ENCODE measurements at regions not wholly inside any gene's neighbourhood (a gene's known extent, or its start where the extent isn't known, plus 50 kb on each side); places are given as distances from the start of the nearest gene placed in this dataset.

DNA sequence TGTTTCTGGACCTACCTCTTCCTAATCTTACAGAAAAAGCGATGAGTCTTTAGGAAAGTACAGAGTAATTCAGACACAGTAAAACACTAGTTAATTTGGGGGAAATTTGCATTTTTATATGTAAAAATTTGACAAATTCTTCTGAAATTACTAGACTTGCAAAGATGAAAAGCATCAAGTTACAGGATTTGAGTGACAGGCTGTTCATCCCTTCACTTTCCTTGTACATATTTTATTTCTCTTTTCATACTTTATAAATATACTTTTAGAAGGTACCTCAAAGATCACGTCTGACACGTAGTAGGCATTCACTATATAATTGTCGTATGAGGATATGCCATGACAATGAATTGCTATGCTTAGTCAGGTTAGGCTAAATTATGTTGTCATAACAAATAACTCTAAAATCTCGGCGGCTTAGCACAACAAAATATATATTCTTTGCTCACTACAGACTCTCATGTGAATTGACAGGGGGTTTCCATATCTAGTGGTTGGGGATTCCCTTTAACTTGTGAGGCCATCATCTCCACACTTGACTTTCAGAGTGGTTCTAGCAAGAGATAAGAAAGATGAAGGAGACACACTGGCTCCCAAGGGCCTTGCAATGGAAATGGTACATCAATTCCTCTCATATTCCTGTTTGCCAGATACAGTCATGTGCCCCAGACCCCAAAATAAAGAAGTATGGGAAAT lies 154.1 kb upstream of the TUT7 start:
- Histone ChIP-seq H3K27ac (replicated peaks in 1 of 4) (no peak overlapping the region), H3K4me1 (peaks cover 0 to 7% (median 1%) of the 10 kb centered on the region in 4 donors)
- WGBS = 97% methylated on average over 6 of the region's 6 CpGs

DNA sequence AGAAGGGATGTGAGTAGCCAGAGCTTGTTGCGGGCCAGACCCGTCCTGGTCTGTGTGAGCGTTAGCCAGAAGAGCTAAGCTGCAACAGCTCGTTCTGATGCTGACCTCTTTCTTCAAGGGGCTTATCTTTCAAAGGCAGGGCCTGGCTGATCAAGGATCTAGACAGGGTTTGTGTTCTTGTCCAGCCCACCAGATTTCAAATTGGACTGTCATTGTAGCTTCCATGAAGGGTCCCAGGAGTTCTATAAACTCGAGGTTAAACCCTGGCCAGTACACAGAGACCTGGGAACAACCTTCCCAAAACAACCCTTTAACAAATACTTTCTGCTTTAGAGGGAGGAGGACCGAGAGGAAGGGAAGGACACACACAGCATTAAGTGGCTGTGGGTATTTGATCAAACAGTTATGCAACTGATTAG lies 153.0 kb upstream of the TUT7 start:
- WGBS = 67% methylated on average over 6 of the region's 6 CpGs

More for the DNA sequence above, 154.1 kb upstream of the TUT7 start:
- no peak for DNase-seq (ENCODE audit: extremely low spot score)
- intact Hi-C loops (cut with DNase I) = no loop called here
- no peak overlapping the region for H3K4me3 ChIP-seq
- TF ChIP-seq EP300 (IDR thresholded peaks at IDR 0.05) (no peak), POLR2AphosphoS5 (IDR thresholded peaks at IDR 0.05) (no peak), POLR2A (IDR thresholded peaks at IDR 0.05; ENCODE audit: low read depth) (no peak)
- TF ChIP-seq, protein P1, sequence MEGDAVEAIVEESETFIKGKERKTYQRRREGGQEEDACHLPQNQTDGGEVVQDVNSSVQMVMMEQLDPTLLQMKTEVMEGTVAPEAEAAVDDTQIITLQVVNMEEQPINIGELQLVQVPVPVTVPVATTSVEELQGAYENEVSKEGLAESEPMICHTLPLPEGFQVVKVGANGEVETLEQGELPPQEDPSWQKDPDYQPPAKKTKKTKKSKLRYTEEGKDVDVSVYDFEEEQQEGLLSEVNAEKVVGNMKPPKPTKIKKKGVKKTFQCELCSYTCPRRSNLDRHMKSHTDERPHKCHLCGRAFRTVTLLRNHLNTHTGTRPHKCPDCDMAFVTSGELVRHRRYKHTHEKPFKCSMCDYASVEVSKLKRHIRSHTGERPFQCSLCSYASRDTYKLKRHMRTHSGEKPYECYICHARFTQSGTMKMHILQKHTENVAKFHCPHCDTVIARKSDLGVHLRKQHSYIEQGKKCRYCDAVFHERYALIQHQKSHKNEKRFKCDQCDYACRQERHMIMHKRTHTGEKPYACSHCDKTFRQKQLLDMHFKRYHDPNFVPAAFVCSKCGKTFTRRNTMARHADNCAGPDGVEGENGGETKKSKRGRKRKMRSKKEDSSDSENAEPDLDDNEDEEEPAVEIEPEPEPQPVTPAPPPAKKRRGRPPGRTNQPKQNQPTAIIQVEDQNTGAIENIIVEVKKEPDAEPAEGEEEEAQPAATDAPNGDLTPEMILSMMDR (IDR thresholded peaks at IDR 0.05) = no peak
- H3K36me3 ChIP-seq = no peaks in the 10 kb centered on the region
- H3K27me3 ChIP-seq = no peaks in the 10 kb centered on the region
- no peaks in the 10 kb centered on the region for H3K9me3 ChIP-seq

DNA sequence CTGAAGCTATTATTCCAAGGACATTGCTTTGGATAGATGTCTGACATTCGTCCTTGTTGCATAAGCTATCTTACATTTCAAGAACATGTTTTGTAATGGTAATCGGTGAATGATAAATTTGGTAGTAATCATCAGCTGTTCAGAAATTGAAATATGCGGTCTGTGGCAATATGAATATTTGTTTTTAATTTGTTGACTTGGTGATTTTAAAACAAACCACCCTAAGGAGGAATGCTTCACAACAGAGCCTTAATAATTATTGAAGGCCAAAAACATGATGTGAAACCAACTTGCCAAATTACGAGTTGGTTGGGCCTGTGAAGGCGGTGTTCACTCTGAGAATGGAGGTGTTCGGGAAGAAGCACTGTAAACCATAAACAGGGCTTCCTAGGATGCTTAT lies 149.7 kb upstream of the TUT7 start:
- Histone ChIP-seq H3K36me3 (no peaks in the 10 kb centered on the region), H3K4me3 (no peak overlapping the region), H3K27ac (replicated peaks in 1 of 4) (no peak overlapping the region), H3K9me3 (no peaks in the 10 kb centered on the region), H3K27me3 (no peaks in the 10 kb centered on the region), H3K4me1 (peaks cover 0 to 18% (median 5%) of the 10 kb centered on the region in 4 donors)
- intact Hi-C loops (cut with DNase I) = no loop called here
- no peak for TF ChIP-seq POLR2AphosphoS5 (IDR thresholded peaks at IDR 0.05)
- no peak for TF ChIP-seq EP300 (IDR thresholded peaks at IDR 0.05)
- no peak for TF ChIP-seq POLR2A (IDR thresholded peaks at IDR 0.05; ENCODE audit: low read depth)
- TF ChIP-seq, protein P1 (IDR thresholded peaks at IDR 0.05) = no peak
- DNase-seq (ENCODE audit: extremely low spot score) = no peak
- 92% methylated on average over 6 of the region's 6 CpGs for WGBS

More for the DNA sequence above, 153.0 kb upstream of the TUT7 start:
- Histone ChIP-seq H3K4me1 (no peaks in the 10 kb centered on the region), H3K9me3 (no peaks in the 10 kb centered on the region), H3K4me3 (no peak overlapping the region), H3K36me3 (no peaks in the 10 kb centered on the region), H3K27ac (replicated peaks in 1 of 4) (peak overlapping the region; percentile 0 to 27 (median 6)), H3K27me3 (no peaks in the 10 kb centered on the region)
- TF ChIP-seq, protein P1 (IDR thresholded peaks at IDR 0.05) = no peak
- TF ChIP-seq POLR2AphosphoS5 (IDR thresholded peaks at IDR 0.05) (no peak), POLR2A (IDR thresholded peaks at IDR 0.05; ENCODE audit: low read depth) (no peak), EP300 (IDR thresholded peaks at IDR 0.05) (no peak)
- intact Hi-C loops (cut with DNase I) = no loop called here
- DNase-seq (ENCODE audit: extremely low spot score) = no peak

DNA sequence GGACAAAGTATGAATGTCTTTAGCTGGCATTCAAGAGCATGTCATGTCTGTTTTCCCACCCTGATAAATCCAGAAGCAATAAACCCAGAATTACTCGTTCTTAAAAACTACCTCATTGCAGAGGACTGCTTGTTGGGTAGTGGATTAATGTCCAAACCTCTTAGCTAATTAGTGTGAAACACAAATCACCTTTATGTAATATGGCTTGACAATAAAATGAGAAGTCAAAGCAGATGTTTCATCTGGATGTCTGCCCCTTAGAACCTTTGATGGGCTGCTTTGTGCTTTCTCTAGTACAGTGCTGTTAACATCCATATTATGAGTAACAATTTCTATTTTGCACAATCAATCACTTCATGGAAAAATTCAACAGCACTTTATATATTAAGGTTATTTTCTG lies 149.1 kb upstream of the TUT7 start:
- Histone ChIP-seq H3K9me3 (no peaks in the 10 kb centered on the region), H3K36me3 (no peaks in the 10 kb centered on the region), H3K27me3 (no peaks in the 10 kb centered on the region), H3K27ac (replicated peaks in 1 of 4) (no peak overlapping the region), H3K4me3 (no peak overlapping the region), H3K4me1 (peaks cover 0 to 18% (median 5%) of the 10 kb centered on the region in 4 donors)
- WGBS = 93% methylated on average over 1 of the region's 1 CpG
- DNase-seq (ENCODE audit: extremely low spot score) = no peak
- no peak for TF ChIP-seq EP300 (IDR thresholded peaks at IDR 0.05)
- TF ChIP-seq, protein P1 (IDR thresholded peaks at IDR 0.05) = no peak
- TF ChIP-seq POLR2A (IDR thresholded peaks at IDR 0.05; ENCODE audit: low read depth) = no peak
- TF ChIP-seq POLR2AphosphoS5 (IDR thresholded peaks at IDR 0.05) = no peak
- intact Hi-C loops (cut with DNase I) = no loop called here

Data from esophagus muscularis mucosa (tissue), 4 donors.